ENCODE measurements at regions not wholly inside any gene's neighbourhood (a gene's known extent, or its start where the extent isn't known, plus 50 kb on each side); places are given as distances from the start of the nearest gene placed in this dataset.

- peaks cover 7% of the 10 kb centered on the region; the same call in 1 of the 2 replicates for H3K4me1 ChIP-seq (ENCODE audit: insufficient read depth)
- Mint-ChIP-seq H3K36me3 (ENCODE audit: low read depth) (peaks cover 4% of the 10 kb centered on the region; the same call in 1 of the 3 replicates), H3K9me3 (no peaks in the 10 kb centered on the region; the same call in 2 of the 3 replicates), H3K4me1 (peaks cover 13% of the 10 kb centered on the region; the same call in 2 of the 3 replicates), H3K27me3 (ENCODE audit: insufficient read depth, low read depth, poor library complexity) (peaks cover 2% of the 10 kb centered on the region), H3K27ac (peak overlapping the region; percentile 90), H3K4me3 (no peak overlapping the region)
- H4K20me1 ChIP-seq (replicated peaks; ENCODE audit: insufficient read depth): no peaks in the 10 kb centered on the region
- H2AFZ ChIP-seq: 0 out of 2 replicates have a peak overlapping the region, but pooled peaks have one; percentile 20
- no peak overlapping the region for H3K4me3 ChIP-seq
- H3K27me3 ChIP-seq (ENCODE audit: insufficient read depth): no peaks in the 10 kb centered on the region
- H3K36me3 ChIP-seq (ENCODE audit: insufficient read depth): no peaks in the 10 kb centered on the region; the same call in 1 of the 2 replicates
- TF ChIP-seq EZH2phosphoT487 (IDR thresholded peaks at IDR 0.05; ENCODE audit: unreplicated experiment) (no peak), JUNB (IDR thresholded peaks at IDR 0.05; ENCODE audit: unreplicated experiment) (no peak), STAT1 (IDR thresholded peaks at IDR 0.05; ENCODE audit: unreplicated experiment) (no peak), EZH2 (IDR thresholded peaks at IDR 0.05; ENCODE audit: low read depth, unreplicated experiment) (no peak), ZNF462 (CRISPR knock-in tag; IDR thresholded peaks at IDR 0.05) (no peak), NANOG (IDR thresholded peaks at IDR 0.05; ENCODE audit: borderline replicate concordance) (no peak), ZNF331 (CRISPR knock-in tag; IDR thresholded peaks at IDR 0.05; ENCODE audit: low read depth) (no peak), CTCF (conservative IDR thresholded peaks at IDR 0.05; ENCODE audit: low read depth in 2 of 2) (no peak), CREB1 (CRISPR knock-in tag; IDR thresholded peaks at IDR 0.05; ENCODE audit: low read depth) (no peak), POLR2AphosphoS5 (IDR thresholded peaks at IDR 0.05; ENCODE audit: low read depth) (no peak), ETS1 (IDR thresholded peaks at IDR 0.05) (no peak), ZNF114 (CRISPR knock-in tag; IDR thresholded peaks at IDR 0.05) (no peak), REST (IDR thresholded peaks at IDR 0.05; ENCODE audit: unreplicated experiment) (no peak)
- H3K4me2 ChIP-seq: no peak overlapping the region
- H3K9me2 ChIP-seq (ENCODE audit: insufficient read depth): no peaks in the 10 kb centered on the region; the same call in 1 of the 2 replicates
- no peaks in the 10 kb centered on the region for H3K79me2 ChIP-seq (replicated peaks; ENCODE audit: insufficient read depth)
- no peak overlapping the region for H3K27ac ChIP-seq (ENCODE audit: low read depth)
- DNase-seq (ENCODE audit: low spot score) (peak; percentile 4), ATAC-seq (no peak)
- H3F3A ChIP-seq (replicated peaks; ENCODE audit: low read depth): no peaks in the 10 kb centered on the region
Observed at GRCh38 chr13:89401264-89401675, 1730.1 kb downstream of the SLITRK5 start.

Data from GM23338 (cell line).